Dendritic cell treated with granulocyte-macrophage colony-stimulating factor and Interleukin-4, amounts not matched to agents 40 ng/mL and 50 ng/mL, for 4 days (primary cell): ENCODE measurements at regions not wholly inside any gene's neighbourhood (a gene's known extent, or its start where the extent isn't known, plus 50 kb on each side); places are given as distances from the start of the nearest gene placed in this dataset.
"Not testable (repeated sequence)": the region's sequence is repeated elsewhere in the genome, so short reads cannot be mapped to it uniquely, and the experiment has no call there.

ENCODE experiments used
- H3K27ac Mint-ChIP-seq: one replicate; pipeline ENCODE4 v1.8.0; 2022; ENCODE audit warnings: mild to moderate bottlenecking, mixed read lengths
- H3K27me3 Mint-ChIP-seq: one replicate; pipeline ENCODE4 v1.8.0; 2022; ENCODE audit warnings: mild to moderate bottlenecking, mixed read lengths
- H3K36me3 Mint-ChIP-seq: one replicate; pipeline ENCODE4 v1.8.0; 2022; ENCODE audit warnings: low read depth, mixed read lengths
- H3K4me1 Mint-ChIP-seq: one replicate; pipeline ENCODE4 v1.8.0; 2022; ENCODE audit warnings: low read depth, mixed read lengths
- H3K4me3 Mint-ChIP-seq: one replicate; pipeline ENCODE4 v1.8.0; 2022; ENCODE audit warnings: mild to moderate bottlenecking, moderate library complexity, mixed read lengths
- H3K9me3 Mint-ChIP-seq: one replicate; pipeline ENCODE4 v1.8.0; 2022; ENCODE audit warnings: mixed read lengths
- intact Hi-C: fragments of 100-400 bp; cut with micrococcal nuclease; formaldehyde crosslinking; loops from one replicate; pipeline ENCODE4 v1.15.0; 2022

DNA sequence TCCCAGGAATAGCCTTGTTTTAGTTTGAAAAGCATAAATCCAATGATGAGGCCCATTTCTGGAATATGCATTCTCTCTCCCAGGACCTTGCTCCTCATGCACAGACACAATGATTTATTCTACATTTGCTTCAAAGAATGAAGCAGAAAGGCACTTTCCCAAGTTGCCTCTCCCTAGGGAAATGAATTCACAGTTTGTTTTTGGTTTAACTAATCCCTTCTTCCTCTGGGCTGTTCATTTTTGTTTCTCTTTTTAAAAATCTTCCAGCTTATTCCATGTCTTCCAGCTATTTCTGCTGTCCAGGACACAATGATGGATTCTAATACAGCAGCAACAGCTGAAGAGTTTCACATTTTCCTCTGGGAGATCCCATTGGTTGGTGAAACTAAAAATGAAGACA is 1529.2 kb upstream of the TENM4 start:
- Mint-ChIP-seq H3K4me3 (no peak overlapping the region), H3K4me1 (no peaks in the 10 kb centered on the region), H3K27ac (no peak overlapping the region), H3K27me3 (no peaks in the 10 kb centered on the region), H3K9me3 (peaks cover 2% of the 10 kb centered on the region), H3K36me3 (no peaks in the 10 kb centered on the region)
- intact Hi-C loops: no loop called here

DNA sequence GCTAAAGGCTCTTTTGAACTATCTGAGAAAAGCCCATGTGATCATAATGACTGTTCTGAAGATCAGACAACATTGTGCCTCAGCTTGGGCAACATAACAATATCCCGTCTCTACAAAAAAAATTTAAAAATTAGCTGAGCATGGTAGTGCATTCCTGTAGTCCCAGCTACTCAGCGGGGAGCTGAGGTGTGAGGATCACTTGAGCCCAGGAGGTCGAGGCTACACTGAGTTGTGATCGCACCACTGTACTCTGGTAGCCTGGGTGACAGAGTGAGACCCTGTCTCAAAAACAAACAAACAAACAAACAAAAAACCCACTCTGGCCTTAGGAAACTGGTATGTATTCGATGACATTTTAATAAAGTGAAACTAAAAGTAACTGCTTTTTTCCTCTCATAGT is 1526.8 kb upstream of the TENM4 start:
- intact Hi-C loops: no loop called here
- no peak overlapping the region for H3K4me3 Mint-ChIP-seq
- peaks cover 17% of the 10 kb centered on the region for H3K9me3 Mint-ChIP-seq
- no peaks in the 10 kb centered on the region for H3K27me3 Mint-ChIP-seq
- H3K27ac Mint-ChIP-seq: no peak overlapping the region
- H3K36me3 Mint-ChIP-seq: no peaks in the 10 kb centered on the region
- no peaks in the 10 kb centered on the region for H3K4me1 Mint-ChIP-seq

DNA sequence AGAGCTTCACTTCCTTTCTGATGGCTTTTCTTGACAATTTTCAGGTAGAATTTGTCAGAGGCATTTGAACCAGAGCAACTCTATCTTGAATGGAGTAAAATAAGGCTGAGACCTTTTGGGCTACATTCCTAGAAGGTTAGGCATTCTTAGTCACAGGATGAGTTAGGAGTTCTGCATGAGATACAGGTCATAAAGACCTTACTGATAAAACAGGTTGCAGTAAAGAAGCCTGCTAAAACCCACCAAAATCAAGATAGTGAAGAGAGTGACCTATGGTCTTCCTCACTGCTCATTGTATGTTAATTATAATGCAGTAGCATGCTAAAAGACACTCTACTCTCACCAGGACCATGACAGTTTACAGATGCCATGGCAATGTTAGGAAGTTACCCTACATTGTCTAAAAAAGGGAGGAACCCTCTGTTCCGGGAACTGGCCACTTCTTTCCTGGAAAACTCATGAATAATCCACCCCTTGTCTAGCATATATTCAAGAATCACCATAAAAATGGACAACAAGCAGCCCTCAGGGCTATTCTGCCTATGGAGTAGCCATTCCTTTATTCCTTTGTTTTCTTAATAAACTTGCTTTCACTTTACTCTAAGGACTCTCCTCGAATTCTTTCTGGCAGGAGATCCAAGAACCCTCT is 1519.7 kb upstream of the TENM4 start:
- Mint-ChIP-seq H3K27me3 (no peaks in the 10 kb centered on the region), H3K27ac (no peak overlapping the region), H3K9me3 (peaks cover 17% of the 10 kb centered on the region), H3K4me1 (no peaks in the 10 kb centered on the region), H3K36me3 (no peaks in the 10 kb centered on the region), H3K4me3 (no peak overlapping the region)
- intact Hi-C loops: no loop called here

DNA sequence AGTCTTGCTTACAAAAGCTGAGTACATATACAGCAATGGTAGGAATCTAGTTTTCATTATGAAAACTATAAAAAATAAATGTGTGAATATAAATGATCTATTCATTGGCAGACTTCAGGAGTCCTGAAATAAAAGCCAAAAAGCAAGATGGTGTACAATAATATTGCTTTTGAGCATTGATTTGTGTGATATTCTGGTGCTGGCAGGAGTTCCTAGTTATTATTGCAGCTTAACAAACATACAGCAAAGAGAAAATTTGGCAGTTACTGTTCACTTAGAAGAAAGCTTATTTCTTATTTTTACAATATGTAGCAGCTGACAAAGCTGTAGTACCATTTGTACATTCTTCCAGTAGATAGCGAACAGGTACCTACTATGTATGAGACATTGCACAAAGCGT is 1518.9 kb upstream of the TENM4 start:
- Mint-ChIP-seq H3K4me3 (no peak overlapping the region), H3K27me3 (no peaks in the 10 kb centered on the region), H3K36me3 (no peaks in the 10 kb centered on the region), H3K27ac (no peak overlapping the region), H3K9me3 (peaks cover 12% of the 10 kb centered on the region), H3K4me1 (no peaks in the 10 kb centered on the region)
- intact Hi-C loops: no loop called here

DNA sequence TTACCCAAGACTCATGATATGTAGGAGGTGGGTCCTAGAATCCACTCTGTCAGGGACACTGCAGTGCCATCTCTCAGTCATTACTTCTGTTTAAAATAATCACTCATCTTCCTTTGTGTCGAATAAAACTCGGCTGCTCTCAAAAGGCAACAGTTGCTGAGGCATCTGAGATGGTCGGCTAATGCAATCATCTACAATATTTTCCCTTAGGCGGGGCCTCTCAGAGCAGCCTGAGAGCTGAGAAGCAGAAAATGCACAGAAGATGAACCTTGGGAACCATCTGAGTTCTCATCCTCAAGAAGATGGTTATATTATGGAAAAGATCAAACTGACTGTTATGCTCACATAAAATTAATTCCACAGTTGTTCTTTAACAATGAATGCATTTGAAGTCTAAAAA is 1518.2 kb upstream of the TENM4 start:
- Mint-ChIP-seq H3K4me3 (no peak overlapping the region), H3K27me3 (no peaks in the 10 kb centered on the region), H3K9me3 (peaks cover 4% of the 10 kb centered on the region), H3K27ac (no peak overlapping the region), H3K4me1 (no peaks in the 10 kb centered on the region), H3K36me3 (no peaks in the 10 kb centered on the region)
- intact Hi-C loops: no loop called here

DNA sequence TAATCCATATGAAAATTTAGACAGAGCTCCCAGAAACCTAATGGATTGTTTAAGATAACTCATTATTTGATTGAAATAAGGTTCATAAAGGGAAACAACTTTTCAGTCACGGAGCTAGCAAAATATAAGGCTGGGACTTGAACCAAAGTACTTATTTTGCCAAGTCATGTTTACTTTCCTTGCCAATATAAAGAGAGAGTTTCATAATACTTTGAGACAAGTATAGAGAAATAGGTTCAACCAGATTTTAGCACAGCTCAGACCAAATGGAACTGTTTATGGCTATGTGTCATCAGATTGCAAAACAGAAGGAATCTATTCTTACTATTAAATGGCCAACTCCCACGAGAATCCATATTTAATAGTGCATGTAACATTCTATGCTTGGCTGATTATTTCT is 1517.5 kb upstream of the TENM4 start:
- Mint-ChIP-seq H3K4me3 (no peak overlapping the region), H3K36me3 (no peaks in the 10 kb centered on the region), H3K27me3 (no peaks in the 10 kb centered on the region), H3K27ac (no peak overlapping the region), H3K9me3 (no peaks in the 10 kb centered on the region), H3K4me1 (no peaks in the 10 kb centered on the region)
- intact Hi-C loops: no loop called here

DNA sequence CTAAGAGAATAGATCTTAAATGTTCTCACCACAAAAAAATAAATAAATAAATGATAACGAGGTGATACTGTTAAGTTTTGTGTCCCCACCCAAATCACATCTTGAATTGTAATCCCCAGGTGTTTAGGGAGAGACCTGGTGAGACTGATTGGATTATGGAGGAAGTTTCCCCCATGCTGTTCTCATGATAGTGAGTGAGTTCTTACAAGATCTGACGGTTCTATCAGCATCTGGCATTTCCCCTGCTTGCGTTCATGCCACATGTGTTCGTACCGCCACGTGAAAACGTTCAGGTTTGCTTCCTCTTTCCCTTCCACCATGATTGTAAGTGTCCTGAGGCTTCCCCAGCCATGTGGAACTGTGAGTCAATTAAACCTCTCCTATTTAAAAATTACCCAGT is 1514.8 kb upstream of the TENM4 start:
- H3K27ac Mint-ChIP-seq: no peak overlapping the region
- intact Hi-C loops: no loop called here
- no peaks in the 10 kb centered on the region for H3K9me3 Mint-ChIP-seq
- H3K4me3 Mint-ChIP-seq: no peak overlapping the region
- no peaks in the 10 kb centered on the region for H3K36me3 Mint-ChIP-seq
- no peaks in the 10 kb centered on the region for H3K4me1 Mint-ChIP-seq
- H3K27me3 Mint-ChIP-seq: no peaks in the 10 kb centered on the region

DNA sequence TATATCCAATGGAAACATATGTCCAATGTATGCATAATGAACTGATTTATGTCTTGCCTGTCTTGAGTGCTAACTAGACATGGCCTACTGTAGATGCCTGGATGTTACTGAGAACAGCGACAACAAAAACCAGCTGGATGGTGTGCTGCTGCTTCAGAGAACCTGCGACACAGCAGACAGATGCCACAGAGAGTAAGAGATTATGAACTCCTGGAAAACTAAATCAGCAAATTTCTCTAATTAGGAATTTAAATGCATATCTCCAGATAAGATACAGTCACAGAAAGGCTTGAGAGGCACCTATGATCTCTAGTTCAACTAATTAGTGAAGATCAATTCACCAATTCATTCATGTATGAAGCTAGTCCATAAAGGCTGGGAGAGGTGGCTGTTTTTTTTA is 1508.0 kb upstream of the TENM4 start:
- Mint-ChIP-seq H3K4me3 (no peak overlapping the region), H3K9me3 (peaks cover 9% of the 10 kb centered on the region)

DNA sequence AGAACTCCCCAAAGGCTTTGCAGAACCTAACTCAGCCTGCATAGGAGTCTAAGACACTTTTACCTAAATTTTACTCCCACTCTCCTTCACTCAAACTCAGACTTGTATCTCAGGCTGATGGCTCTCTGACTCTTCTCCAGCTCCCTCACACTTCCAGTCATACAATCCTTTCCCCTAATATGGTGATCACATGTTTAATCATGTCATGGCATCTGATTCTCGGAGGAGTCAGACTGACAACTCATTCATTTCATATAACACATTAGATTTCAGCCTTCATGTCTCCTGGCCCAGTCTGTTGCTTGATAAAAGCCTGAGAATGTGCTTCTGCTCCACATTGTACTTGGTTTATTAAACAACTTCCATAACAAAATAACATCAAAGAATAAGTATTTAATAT is 1503.9 kb upstream of the TENM4 start:
- no peak overlapping the region for H3K27ac Mint-ChIP-seq

More for the DNA sequence above, 1508.0 kb upstream of the TENM4 start:
- H3K36me3 Mint-ChIP-seq: no peaks in the 10 kb centered on the region
- no peaks in the 10 kb centered on the region for H3K4me1 Mint-ChIP-seq
- H3K27me3 Mint-ChIP-seq: no peaks in the 10 kb centered on the region
- H3K27ac Mint-ChIP-seq: no peak overlapping the region
- intact Hi-C loops: no loop called here

DNA sequence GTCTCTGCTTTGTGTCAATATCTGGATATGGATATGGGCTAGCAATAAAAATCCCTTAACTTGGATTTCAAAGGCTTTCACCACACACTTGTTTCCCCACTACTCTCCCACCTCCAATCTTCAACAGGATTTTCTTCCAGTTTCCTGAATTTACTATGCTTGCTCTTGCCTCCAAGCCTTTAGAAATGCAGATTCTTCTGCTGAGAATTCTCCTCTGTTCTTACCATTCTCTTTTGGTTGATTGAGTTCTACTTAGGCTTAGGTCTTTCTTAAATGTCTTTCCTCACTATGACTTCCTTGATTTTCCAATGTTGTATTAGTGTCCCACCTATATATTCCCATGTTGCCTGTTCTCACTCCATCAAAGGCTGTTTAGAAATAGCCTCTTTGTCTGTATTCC is 1502.4 kb upstream of the TENM4 start:
- H3K36me3 Mint-ChIP-seq: no peaks in the 10 kb centered on the region
- H3K27ac Mint-ChIP-seq: no peak overlapping the region
- no peaks in the 10 kb centered on the region for H3K4me1 Mint-ChIP-seq
- intact Hi-C loops: no loop called here
- no peaks in the 10 kb centered on the region for H3K27me3 Mint-ChIP-seq
- H3K4me3 Mint-ChIP-seq: no peak overlapping the region
- no peaks in the 10 kb centered on the region for H3K9me3 Mint-ChIP-seq

More for the DNA sequence above, 1503.9 kb upstream of the TENM4 start:
- intact Hi-C loops: no loop called here
- Mint-ChIP-seq H3K4me3 (no peak overlapping the region), H3K27me3 (no peaks in the 10 kb centered on the region), H3K4me1 (no peaks in the 10 kb centered on the region), H3K9me3 (peaks cover 8% of the 10 kb centered on the region), H3K36me3 (no peaks in the 10 kb centered on the region)

DNA sequence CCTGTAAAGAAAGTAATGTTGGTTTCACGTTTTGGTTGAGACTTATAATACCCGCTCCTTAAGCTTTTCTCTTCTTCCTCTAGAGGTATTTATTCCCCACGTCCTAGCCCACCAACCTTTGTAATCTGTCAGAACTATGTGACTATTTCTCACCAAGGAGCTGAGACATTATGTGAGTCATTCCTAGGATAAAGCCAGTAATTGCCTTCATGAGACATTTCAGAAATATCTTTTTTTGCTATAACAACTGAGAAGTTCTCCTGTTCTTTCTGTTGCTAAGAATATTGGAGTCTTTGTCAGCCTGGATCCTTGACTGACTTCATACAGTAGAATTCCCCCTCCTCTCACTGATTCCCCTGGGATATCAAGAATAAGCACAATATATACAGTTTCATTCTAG is 1497.0 kb upstream of the TENM4 start:
- Mint-ChIP-seq H3K4me3 (no peak overlapping the region), H3K9me3 (no peaks in the 10 kb centered on the region), H3K27ac (no peak overlapping the region), H3K27me3 (no peaks in the 10 kb centered on the region), H3K36me3 (no peaks in the 10 kb centered on the region), H3K4me1 (no peaks in the 10 kb centered on the region)
- intact Hi-C loops: no loop called here

DNA sequence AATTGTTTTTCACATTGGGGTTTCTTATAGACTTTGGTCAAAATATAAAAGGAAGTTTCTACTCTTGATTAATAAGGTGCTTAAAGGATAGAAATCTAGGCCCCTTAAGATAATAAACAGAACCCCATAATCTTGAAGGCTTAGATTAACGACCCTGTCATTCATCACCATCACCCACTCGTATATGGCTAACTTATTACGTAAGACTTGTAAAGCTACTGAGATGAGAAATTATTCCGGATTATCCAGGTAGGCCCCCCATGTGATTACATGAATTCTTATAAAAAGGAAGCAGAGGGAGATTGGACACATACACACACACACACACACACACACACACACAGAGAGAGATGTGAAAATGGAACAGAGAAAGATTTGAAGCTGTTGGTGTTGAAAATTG is 1489.2 kb upstream of the TENM4 start:
- H3K9me3 Mint-ChIP-seq: no peaks in the 10 kb centered on the region
- H3K4me3 Mint-ChIP-seq: no peak overlapping the region
- no peaks in the 10 kb centered on the region for H3K4me1 Mint-ChIP-seq
- H3K27ac Mint-ChIP-seq: no peak overlapping the region
- H3K27me3 Mint-ChIP-seq: no peaks in the 10 kb centered on the region
- intact Hi-C loops: no loop called here
- H3K36me3 Mint-ChIP-seq: no peaks in the 10 kb centered on the region

DNA sequence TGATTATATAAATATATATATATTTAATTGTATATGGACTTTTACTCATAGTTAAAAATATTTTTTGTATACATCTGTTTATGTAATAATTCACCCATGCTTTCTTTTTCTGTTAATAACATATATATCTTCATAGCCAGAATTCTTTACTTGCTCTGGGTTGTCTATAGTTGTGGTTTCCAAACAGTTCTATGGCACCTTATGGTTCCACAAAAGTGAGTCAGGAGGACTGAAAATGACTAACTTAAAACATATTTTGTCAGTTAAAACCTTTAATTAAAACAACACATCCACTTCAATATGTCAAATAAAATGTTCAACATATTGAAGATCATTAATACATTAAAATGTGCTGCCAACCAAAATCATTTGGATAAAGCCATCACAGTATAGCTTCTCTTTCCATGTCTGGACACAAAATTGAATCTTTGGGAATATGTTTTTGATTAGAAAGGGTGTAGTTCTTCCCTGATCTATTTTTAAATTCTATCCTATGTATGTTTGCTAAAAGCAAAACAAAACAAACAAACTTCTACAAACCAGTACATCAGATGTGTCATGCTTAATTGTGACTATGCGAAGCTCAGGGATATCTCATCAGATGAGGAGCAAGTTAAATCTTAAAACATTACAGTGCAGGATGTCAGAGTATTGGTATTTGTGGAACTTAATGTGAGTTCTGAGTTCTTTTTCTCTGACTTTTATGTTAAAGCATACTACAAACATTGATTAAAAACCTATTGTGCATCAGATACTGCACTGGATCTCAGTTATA is 1488.4 kb upstream of the TENM4 start:
- no peaks in the 10 kb centered on the region for H3K36me3 Mint-ChIP-seq
- intact Hi-C loops: no loop called here
- no peaks in the 10 kb centered on the region for H3K4me1 Mint-ChIP-seq
- H3K27me3 Mint-ChIP-seq: no peaks in the 10 kb centered on the region
- H3K4me3 Mint-ChIP-seq: no peak overlapping the region
- no peaks in the 10 kb centered on the region for H3K9me3 Mint-ChIP-seq
- H3K27ac Mint-ChIP-seq: no peak overlapping the region

DNA sequence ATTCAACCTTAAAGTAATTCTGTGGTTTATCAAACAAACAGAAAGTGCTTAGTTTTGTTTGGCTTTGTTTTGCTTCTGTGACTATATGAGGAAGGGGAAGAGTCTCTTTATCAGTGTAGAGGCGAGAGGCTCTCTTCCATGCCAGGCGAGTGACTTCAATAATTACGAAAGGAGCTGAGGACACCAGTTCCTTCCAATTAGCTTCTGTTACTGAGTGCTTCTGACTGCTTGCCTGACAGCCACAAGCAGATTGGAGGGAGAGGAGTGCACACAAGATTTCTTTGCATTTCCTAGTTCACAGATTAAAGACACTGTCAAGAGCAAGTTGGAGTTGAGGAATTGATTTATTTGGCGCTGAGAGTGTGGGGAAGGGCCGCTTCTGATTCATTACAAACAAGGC is 1484.5 kb upstream of the TENM4 start:
- intact Hi-C loops: no loop called here
- Mint-ChIP-seq H3K27ac (no peak overlapping the region), H3K4me3 (no peak overlapping the region), H3K9me3 (no peaks in the 10 kb centered on the region), H3K27me3 (no peaks in the 10 kb centered on the region), H3K36me3 (no peaks in the 10 kb centered on the region), H3K4me1 (no peaks in the 10 kb centered on the region)

DNA sequence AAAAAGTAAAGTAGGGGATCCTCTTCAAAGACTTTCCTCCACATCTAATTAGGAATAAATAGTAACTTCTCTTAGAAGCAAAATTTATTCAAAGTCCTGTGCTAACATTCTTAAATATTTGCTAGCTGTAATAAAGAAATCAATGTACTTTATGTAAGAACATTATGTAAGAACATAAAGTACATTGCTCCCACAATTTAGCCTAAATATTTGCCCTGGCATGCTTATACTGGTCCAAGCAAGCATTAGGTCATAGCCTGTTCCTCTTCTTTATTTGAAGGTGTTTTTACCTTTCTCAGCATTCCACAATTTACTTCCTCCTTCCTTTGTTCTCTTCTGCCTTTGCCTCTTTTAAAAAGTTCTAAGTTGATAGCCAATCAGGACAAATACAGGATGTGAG is 1480.5 kb upstream of the TENM4 start:
- H3K4me1 Mint-ChIP-seq, H3K27ac Mint-ChIP-seq, H3K36me3 Mint-ChIP-seq, H3K4me3 Mint-ChIP-seq, H3K27me3 Mint-ChIP-seq, H3K9me3 Mint-ChIP-seq, intact Hi-C loops: not testable (repeated sequence)
